Gastroesophageal sphincter (tissue), 3 donors: ENCODE measurements at regions not wholly inside any gene's neighbourhood (a gene's known extent, or its start where the extent isn't known, plus 50 kb on each side); places are given as distances from the start of the nearest gene placed in this dataset.

Experiments
- CTCF ChIP-seq, 4 experiments: fragments of 200-600 bp in 2 of 4; fragments of 450-650 bp in 2 of 4; sonication (generic) in 1 of 4; IDR thresholded peaks; one replicate each; pipeline ENCODE4 v1.5.1; 2017 to 2019; ENCODE audit warnings: antibody characterized with exemption in 4 of 4, mild to moderate bottlenecking in 2 of 4, moderate library complexity in 2 of 4
- EP300 ChIP-seq: sonication (generic); formaldehyde crosslinking; IDR thresholded peaks from one replicate; pipeline ENCODE4 v1.6.1; 2017; ENCODE audit warnings: antibody characterized with exemption, mild to moderate bottlenecking
- POLR2A ChIP-seq, 2 donors: fragments of 450-650 bp; IDR thresholded peaks; one replicate each; pipeline ENCODE4 v1.6.1; 2017; ENCODE audit warnings: antibody characterized with exemption in 2 of 2, mild to moderate bottlenecking in 2 of 2, moderate library complexity in 1 of 2

GRCh38 chr5:40268088-40268487 lies 411.6 kb upstream of the PTGER4 start:
- TF ChIP-seq CTCF (IDR thresholded peaks at IDR 0.05) (no peak), EP300 (no peak), POLR2A (IDR thresholded peaks at IDR 0.05) (no peak)
